ENCODE measurements at regions not wholly inside any gene's neighbourhood (a gene's known extent, or its start where the extent isn't known, plus 50 kb on each side); places are given as distances from the start of the nearest gene placed in this dataset.
"Not testable (repeated sequence)": the region's sequence is repeated elsewhere in the genome, so short reads cannot be mapped to it uniquely, and the experiment has no call there.

DNA sequence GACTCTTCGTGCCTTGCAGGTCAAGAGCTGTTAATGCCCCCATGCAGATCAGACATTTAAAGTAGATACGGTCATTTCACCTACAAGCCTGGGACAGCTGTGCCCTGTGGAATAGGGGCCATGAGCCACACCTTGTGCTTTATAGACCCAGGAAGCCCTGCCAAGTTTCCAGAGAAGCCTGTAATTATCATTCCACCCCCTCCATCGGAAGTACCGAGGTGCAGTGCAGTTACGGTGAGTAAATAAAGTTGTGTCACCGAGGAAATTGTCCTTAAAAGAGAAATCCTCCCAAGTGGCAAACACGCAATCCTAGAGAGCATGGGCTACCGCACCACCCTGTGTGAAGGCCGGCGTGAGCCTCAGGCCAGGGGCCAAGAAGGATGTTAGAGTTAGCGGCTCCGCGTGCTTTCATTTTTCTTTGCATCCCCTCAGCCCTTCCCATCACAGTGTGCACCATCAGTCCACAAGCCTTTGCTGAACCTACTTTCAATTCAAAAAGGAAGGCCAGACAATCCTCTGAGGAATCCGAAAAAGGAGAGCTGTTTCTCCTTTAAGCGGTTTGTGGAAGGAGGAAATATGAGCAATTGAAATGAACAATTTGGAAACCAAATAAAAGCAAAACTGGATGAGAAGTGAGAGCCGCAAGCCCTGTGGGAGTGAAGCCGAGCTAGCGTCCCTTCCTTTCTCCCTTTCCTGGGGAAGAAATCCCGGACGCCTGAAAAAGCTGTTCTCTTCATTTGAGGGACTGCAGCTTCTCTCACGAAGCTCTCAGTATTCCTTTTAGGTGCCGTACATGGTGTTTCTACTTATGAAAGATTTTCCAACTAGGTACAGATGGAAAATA, 183.3 kb upstream of the PDE10A start:
- no peak for DNase-seq (ENCODE audit: low read depth)

DNA sequence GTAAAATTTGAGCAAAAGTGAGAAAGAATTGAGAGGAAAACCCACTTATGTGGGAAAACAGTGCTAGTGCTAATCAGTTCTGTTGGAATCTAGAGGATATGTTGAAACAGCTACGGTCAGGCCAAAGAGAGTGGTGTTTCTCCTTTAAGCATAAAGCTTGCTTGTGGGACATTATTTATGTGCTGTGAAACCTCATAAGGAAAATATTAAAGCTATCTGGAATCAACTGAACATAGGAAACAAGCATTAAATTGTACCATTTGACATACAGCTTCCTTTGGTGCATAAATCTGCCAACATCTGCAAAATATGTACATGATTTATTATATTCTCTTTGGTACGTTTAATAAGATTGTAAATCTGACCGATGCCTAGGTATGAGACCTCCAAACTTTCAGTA, 182.5 kb upstream of the PDE10A start:
- no peak for DNase-seq (ENCODE audit: low read depth)

DNA sequence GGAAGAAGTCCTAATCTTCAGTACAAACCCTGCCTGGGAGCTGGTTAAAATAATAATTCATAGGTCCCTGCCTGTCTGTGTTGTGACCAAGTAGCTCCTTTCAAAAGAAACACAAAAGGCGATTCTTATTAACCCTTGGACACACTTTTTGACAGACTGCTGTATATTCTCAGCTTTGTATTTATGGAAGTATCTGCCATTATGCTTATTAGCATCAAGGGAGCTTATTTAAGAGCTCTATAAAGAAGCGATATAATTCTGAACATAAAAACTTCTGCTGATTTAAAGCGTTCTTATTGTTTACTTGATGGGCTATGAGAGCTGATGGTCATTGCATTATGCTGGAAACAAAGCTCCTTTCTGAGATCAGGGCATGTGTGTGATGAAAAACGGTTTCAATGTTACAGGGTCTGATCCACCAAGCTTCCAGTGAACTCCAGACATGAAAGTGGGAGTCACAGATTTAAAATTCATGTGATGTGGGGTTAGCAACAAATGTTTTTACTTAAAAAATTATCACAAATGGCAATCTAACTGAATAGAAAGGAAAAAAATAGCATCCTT, 181.8 kb upstream of the PDE10A start:
- no peak for DNase-seq (ENCODE audit: low read depth)

DNA sequence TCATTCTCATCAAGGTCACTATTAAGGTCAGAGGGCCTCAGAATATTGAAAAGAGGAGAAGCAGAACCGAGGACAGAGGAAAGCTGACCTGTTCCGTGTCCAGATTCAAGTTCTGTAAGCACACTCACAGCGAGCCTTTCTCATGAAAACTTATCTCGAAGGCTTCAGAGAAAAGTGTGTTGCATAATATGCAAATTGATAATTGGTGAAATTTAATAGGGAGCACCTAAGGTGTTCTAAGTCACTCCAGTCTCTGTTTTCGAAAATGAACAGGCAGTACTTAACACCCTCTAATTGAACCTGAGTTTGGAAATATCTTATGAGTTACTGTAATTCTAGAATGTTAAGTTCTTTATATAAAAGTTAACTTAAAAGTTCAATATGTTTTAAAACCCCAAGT, 181.2 kb upstream of the PDE10A start:
- no peak for DNase-seq (ENCODE audit: low read depth)

DNA sequence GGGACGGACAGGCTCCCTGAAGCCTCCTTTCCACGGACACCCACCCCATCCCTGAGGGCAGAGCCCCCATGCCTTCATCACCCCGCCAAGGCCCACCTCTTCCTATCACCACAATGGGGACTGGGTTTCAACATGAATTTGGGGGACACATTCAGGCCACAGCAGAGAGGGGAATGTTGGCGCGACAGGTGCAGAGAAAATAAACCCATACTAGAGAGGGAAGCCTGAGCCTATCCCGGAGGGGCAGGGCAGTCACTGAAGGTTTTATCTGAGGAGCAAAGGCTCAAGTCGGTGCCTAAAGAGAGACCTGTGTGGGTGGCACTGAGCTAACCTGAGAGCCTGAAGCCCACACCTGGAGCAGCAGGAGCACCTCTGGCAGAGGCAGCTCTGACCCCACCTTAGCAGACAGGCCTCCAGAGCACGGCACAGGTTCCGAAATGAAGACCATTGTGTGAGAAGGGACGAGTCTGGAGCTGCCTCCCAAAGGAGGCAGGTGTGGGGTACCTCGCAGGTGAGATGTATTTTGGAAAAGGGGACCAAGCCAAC, 180.6 kb upstream of the PDE10A start:
- DNase-seq (ENCODE audit: low read depth), result no peak

DNA sequence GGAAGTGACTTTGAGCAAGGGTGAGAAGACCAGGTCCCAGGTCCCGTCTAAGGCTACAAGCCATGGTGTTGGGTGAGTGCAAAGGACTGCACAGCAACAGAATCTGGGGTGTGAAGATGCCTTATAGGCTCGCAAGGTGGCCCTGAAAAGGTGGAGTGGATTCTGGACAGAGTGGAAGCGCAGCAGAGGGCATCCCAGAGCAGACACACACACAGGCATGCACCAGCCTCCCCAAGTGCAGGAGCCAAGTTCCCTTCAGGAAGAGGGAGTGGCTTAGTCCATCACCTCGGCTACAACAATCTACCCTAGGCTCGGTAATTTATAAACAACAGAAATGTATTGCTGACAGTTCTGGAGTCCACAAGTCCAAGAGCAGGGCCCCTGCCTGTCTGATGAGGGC, 180.1 kb upstream of the PDE10A start:
- no peak for DNase-seq (ENCODE audit: low read depth)

DNA sequence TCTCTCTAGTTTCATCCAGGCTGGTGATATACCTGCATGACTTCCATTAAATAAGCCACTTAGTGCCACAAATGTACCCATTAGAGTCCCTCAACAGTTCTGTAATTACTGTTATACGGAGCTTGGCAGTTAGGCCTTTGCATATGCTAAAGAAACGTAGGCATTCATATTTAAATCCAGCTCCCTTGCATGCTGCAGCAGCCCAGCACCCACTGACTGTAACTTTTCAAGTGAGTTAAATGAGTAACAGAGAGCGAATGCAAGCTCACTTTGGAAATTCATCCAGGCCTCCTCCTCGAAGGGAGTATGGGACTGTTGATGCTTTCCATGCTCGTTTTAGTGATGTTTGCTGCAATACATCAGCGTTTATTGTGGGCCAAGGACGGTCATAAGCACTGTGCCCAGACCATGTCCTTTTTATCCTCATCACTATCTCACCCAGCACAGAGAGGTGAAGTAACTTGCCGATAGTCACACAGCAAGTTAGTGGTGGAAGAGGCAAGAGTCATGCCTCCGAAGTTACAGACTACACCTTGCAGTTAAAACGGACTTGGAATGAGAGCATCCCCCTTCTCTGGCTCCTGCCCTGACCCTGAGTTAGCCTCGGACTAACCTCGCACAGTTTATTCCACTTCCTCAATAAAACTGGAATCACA, 179.4 kb upstream of the PDE10A start:
- no peak for DNase-seq (ENCODE audit: low read depth)

DNA sequence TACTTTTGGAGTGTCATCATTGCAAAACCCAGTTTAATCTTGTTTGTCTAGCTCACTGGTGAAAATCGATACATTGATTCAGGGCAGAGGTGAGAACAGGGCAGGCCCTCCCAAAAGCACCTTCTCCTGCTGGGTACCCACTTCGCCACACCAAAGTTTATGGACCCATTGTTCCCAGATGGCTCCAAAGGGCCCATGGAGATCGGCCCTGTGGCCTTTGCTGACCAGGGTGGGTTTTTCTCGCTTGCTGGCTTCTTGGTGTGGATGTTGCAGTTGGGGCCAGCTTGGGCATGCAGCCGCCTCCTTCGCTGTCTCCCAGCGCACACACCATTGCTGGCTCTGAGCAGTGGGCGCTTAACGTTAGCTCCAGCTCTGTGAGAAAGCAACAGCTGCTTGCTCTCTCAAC, 178.1 kb upstream of the PDE10A start:
- DNase-seq (ENCODE audit: low read depth), result no peak

DNA sequence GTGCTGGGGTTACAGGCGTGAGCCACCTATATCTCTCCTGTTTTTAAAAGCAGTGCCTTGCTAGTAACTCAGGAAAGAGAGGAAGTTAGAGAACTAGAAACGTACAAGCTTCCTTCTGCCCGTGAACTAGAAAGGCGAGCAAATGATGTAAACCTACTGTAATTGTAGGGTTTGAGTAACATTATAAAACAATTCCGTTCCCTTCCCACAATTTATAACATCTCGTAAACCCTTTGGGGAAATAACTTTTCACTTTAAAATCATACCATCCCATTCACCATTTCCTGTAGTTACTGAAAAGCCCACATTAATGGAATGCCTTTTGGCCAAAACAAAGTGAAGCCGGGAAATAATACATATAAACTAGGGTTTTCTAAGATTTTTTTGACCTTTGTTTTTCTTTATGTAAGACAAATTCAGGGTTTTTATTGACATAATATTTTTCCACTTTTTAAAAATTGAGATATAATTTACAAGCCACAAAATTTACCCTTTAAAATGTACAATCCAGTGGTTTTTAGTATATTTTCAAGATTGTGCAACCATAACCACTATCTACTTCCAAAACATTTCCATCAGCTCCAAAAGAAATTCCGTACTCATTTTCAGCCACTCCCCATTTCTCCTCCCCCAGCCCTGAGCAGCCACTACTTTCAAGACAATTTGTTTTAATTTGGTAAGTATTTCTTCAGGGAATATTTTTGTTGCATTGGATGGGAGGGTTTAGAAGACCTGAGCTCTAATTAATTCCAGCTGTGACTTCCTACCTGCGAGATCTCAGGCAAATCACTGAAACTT, 175.1 kb upstream of the PDE10A start:
- no peak for DNase-seq (ENCODE audit: low read depth)

DNA sequence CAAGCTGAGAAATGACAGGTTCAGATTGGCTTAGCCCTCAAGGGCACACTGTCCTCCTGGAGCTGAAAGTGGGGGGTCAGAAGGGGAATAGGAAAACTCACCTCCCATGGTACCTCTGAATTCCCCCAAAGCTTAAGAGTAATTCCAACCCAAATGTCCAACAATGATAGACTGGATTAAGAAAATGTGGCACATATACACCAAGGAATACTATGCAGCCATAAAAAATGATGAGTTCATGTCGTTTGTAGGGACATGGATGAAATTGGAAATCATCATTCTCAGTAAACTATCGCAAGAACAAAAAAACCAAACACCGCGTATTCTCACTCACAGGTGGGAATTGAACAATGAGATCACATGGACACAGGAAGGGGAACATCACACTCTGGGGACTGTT, 173.6 kb upstream of the PDE10A start:
- not testable (repeated sequence) for DNase-seq (ENCODE audit: low read depth)

DNA sequence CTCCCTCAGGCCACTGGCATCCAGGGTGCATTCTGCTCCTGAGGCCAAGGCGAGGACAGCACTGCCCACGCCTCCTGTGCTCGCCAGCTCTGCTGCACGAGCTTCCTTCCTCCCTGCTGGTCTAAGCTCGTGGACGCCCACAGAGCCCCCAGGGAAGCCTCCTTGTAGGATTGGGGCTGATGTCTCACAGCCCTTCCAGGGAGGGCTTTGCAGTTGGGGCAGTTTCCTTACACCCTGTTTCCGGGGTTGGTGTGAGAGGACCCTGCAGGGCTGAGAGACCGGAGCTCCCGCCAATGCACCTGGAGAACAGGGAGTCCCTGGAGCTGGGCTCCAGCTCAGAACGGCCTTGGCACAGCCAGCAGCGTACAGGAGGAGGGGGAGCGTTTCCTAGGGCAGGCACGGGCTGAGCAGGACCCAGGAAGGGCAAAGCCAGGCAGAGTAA, 172.4 kb upstream of the PDE10A start:
- DNase-seq (ENCODE audit: low read depth), result no peak

DNA sequence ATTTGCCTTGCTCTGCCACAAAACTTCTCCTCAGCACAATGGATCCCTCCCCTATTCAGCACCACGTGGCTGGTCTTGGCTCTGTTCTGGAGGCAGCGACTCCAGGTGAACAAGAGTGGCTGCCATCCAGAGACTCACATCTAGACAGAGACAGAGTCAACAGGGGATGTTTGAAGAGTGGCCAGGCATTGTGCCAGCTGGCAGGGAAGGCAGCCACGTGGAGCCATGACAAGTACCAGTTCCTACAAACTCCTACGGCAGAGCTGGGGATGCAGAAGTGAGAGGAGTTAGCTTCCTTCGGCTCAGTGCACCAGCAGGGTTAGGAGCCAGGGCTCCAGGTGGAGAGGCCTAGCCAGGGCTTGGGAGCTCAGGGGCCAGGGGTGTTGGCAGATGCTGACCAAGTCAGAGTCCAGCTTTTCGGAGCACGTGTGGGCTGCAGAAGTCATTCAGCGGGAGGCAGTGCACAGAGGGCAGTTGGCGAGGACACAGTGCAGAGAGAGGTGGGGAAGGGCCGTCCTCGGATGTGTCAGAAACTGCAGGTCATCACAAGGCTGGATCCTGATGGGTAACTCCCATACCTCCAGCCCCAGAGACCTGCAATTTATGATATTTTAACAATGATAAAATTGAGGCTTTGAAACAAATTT, 171.7 kb upstream of the PDE10A start:
- DNase-seq (ENCODE audit: low read depth), result no peak

DNA sequence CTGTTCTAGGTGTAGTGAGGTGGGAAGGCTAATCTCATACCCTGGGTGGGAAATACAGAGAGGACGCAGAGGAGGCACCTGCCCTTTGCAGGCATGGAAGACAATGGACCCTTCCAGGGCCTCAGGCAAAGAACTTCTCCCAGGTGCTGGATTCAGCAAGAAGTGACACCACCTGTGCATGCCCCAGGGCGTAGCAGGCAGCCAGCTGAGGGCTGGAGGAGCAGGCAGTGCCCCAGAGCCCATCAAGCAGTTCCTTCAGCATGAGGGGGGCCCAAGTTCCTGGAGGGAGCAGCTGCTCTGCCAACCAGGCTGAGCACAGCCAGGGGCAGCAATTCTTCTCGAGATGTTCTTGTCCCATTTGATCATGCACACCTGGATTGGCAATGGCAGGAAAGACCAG, 170.3 kb upstream of the PDE10A start:
- no peak for DNase-seq (ENCODE audit: low read depth)

DNA sequence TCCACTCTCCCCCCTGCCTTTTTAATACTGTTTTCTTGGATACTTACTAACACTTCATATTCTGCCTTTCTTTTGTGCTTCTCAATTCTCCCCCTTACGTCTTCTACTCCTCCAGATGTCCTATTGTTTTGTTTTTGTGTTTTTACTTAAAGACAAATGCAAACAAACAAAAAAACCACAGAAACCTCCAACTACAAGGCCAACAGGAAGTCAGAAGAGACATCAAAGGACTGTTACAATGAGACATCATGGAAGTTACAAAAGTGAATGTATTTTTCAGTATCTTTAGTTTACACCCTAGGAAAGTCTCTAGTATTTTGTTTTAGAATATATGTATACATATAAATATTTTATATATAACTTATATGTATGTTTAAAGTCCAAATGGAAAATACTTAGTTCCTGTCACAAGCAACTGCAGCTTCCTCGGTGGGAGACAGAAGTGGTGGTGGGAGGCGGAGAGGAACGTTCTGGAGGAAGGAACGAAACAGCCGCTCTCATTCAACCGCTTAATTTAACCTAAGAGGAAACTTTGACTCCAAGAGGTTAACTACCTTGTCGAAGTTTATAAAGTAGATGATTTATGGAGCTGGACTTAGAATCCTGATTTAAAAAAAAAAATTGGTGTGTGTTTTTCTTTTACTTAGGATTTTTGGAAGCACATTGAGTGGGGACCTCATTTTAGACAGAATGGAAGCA, 168.9 kb upstream of the PDE10A start:
- DNase-seq (ENCODE audit: low read depth), result no peak

DNA sequence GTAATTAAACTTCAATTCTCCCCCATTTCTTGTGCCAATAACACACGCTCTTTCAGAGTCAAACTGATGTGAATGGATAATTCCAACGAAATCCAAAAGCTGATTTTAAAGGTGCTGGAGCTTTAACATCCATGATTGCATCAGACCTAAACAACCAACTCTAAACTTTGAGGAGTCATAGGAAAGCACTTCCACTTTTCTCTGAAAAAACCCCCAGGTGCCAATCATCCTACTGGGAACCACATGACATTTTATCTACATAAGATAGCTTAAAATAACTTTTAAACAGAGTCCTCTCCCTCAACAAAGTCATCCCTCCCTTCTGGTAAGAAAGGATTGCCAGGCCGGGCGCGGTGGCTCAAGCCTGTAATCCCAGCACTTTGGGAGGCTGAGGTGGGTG, 167.7 kb upstream of the PDE10A start:
- DNase-seq (ENCODE audit: low read depth), result no peak

DNA sequence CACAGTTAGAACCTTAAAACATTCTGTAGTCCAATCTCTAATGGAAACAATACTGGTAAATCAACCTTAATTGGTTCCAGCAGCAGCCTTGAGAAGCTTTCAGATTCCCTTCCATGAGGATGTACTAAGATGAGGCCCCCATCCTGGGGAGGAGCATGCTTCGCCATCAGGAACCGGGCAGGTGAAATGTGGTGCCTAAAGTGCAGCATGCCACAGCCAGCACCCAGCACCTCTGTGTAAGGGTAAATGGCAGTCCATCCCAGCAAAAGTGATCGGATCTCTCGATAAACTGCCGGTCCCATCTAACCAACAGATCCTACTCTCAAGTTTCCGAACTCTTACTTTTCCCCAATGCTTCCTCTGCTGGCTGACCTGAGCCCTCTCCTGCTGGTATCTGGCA, 166.3 kb upstream of the PDE10A start:
- no peak for DNase-seq (ENCODE audit: low read depth)

DNA sequence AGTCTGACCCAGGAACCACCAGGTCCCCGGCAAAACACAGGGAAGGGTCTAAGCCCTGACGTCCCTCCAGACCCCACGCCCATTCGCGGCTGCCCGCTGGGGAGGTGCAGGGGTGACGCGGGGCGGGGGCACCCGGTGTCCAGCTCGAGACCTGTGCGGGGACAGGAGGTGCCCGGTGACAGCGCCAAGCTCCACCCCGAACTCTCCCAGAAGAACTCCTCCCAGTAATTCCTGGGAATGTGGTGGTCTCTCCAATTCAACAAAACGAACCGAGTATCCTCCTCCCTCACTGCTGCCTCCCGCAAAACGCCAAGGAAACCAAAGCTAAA, 164.1 kb upstream of the PDE10A start:
- no peak for DNase-seq (ENCODE audit: low read depth)

DNA sequence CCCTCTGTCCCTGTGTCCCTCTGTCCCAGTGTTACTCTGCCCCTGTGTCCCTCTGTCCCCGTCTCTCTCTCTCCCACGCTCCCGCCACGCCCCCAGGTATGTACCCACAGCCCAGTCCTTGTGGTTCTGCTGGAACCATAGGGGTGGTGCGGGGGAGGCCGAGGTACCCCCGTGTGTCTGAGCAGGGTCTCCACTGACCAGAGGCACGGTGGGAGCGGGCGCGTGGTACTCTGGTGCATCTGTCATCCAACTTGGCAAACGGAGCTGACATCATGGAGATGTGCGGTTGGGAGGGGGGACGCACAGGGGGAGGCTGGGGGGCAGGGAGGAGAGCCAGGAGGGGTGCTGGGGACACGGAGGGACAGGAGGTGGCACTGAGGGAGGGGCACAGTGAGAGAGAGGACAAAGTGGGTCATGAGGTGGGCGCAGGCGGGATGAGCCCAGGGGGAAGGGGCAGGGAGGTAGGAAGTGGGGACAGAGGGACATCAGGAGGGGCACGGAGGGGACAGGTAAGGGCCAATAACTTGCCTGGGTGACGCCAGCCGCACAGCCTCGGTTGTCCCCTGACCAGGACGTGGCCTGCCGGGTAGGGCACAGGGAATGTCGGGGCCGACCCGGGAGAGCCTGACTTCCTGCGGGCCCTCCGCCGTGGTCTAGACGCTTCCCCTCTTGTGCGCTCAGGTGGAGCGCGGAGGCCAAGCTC, 163.6 kb upstream of the PDE10A start:
- no peak for DNase-seq (ENCODE audit: low read depth)

DNA sequence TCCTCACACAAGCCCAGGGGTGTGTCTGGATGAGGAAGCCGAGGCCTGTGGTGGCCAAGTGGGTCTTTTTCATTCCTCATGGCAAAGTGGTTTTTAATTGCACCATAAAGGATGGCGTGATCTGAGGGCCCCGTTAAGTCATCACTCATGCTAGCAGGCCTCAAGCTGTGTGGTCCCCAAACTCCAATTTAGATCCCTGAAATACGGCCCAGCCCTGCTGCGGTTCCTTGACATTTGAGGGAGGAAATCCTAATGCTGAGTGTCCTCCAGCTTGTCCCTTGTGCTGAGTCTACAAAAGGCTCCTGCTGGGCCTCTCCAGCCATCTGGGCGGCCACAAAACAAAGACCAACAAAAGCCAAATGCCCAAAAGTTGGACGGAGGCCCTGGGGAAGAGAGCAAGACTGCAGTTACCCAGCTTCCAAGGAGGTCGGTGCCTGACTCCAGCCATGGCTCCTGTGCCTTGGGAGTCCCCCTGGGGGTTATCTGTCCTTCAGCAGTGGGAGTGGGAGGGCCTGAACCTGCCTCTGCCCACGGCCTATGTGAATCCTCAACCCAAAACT, 162.3 kb upstream of the PDE10A start:
- DNase-seq (ENCODE audit: low read depth), result no peak

DNA sequence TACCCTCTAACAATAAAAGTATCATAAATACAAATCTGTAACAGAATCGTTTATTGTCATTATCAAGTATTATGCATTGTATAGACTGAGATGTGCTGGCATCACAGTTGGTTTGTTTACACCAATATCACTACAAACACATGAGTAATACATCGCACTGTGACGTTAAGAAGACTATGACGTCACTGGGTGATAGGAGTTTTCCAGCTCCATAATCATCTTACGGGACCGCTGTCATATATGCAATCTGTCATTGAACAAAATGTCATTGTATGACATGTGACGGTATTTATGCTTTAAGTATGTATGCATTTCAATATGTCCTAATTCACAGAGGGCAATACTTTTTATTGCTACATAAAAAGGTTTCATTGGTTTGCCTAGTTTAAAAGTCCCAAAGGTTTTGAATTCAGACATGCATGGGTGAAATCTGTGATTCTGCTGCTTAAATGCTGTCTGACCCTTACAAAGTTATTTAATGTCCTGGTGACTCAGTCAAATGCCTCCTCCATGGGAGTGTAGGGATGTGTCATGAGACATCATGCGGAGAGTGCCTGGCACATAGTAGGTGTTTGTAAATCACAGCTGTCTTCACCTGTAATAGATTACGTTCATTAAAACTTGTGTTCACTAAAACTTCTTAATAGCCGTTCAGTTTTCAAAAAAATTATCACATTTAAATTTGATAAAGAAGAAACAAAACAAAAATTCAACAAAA, 160.7 kb upstream of the PDE10A start:
- DNase-seq (ENCODE audit: low read depth), result no peak
